ENCODE measurements at regions not wholly inside any gene's neighbourhood (a gene's known extent, or its start where the extent isn't known, plus 50 kb on each side); places are given as distances from the start of the nearest gene placed in this dataset.

DNA sequence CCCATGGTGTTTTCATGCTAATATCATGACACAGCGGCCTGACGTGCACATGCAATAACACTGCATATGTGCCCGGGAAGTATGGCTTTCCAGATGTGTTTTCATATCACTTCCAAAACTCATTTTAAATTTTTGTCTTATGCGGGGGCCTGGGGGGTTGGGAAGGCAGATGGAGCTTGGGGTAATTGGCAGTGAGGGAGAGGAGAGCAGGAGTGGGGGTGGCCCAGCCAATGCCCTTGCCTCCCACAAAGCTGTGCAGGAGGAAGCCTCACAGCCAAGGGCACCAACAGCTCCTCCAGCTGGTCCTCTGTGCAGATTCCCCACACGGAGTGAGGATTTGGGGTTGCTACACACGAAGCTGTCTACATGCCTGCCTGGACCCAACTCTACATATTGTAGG, 805.2 kb downstream of the GALR1 start:
- no peak for DNase-seq
- intact Hi-C loops (cut with DNase I): no loop called here
- Histone ChIP-seq H3K36me3 (no peaks in the 10 kb centered on the region), H3K27me3 (no peaks in the 10 kb centered on the region), H3K4me3 (no peak overlapping the region), H3K9me3 (peaks cover 0 to 1% (median 0%) of the 10 kb centered on the region in 4 donors), H3K4me1 (no peaks in the 10 kb centered on the region), H3K27ac (no peak overlapping the region)
- TF ChIP-seq EP300 (IDR thresholded peaks at IDR 0.05) (no peak), POLR2A (IDR thresholded peaks at IDR 0.05) (no peak)
- 86 to 87% methylated on average over 6 of the region's 6 CpGs for WGBS, 2 donors

DNA sequence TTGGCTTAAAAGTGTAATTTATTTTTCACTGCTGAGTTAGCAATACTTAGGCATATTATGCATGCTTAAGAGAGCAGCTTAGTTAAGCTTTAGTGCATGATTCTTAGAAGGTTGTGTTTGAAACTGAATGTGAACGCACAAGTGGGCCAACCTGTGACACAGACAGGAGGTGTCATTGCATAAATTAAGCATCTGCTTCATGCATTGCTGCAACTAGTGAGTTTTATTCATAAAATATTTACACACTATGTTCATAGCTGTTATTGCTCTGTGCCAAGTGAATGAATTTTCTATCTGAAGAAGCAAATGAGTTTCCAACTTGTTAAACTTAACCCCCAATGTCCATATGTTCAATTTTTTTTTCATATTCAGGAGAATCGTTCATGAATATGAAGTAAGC, 806.4 kb downstream of the GALR1 start:
- no peak for TF ChIP-seq EP300 (IDR thresholded peaks at IDR 0.05)
- TF ChIP-seq POLR2A (IDR thresholded peaks at IDR 0.05): no peak
- TF ChIP-seq CTCF (IDR thresholded peaks at IDR 0.05): no peak
- TF ChIP-seq POLR2AphosphoS5 (IDR thresholded peaks at IDR 0.05): no peak
- no peaks in the 10 kb centered on the region for H3K27me3 ChIP-seq
- no peaks in the 10 kb centered on the region for H3K36me3 ChIP-seq
- H3K4me3 ChIP-seq: no peak overlapping the region
- H3K4me1 ChIP-seq: no peaks in the 10 kb centered on the region
- peaks cover 0 to 4% (median 0%) of the 10 kb centered on the region in 4 donors for H3K9me3 ChIP-seq
- no peak overlapping the region for H3K27ac ChIP-seq
- intact Hi-C loops (cut with DNase I): no loop called here
- 84 to 87% methylated on average over 2 of the region's 2 CpGs for WGBS, 2 donors
- no peak for DNase-seq

DNA sequence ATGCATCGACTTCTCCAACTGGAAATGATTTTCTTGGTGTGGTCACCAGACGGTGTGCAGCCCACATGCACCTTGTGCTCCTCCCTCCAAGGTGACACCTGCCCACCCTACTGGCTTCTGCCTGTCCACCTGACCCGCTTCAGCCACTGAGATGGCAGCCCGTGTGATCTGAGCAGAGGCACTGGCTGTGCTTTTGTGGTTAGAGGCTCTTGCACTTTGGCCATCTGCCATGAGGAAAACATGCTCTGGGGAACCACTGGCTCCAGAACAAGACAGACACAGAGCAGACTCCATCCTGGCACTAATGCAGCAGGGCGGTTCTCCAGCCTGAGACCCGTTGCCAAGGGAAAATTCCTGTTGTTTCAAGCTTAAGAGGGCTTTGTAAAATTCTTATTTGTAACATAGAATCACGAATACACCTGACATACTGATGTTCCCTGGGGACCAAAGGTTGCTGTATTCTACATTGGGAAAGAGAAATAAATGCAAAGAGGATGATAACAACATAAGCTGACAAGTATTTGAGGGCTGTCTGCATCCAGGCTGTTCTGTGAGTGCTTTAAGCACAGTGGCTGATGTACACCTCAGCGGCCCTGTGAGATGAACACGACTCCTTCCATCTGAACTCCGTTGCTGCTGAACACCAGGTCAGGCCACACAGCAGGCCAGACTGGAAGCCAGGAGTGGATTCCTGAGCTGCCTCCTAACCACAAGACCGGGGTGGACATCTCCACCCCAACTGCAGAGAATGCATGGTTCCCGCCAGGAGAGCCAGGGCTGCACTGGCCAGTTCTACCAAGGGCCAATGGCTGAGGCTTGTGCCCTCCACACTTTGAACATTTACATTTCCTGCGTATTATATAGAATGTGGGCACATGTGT, 820.4 kb downstream of the GALR1 start:
- peak; percentile 85 for DNase-seq
- WGBS, 2 donors: 66 to 75% methylated on average over 13 of the region's 13 CpGs
- Histone ChIP-seq H3K27ac (peak overlapping the region in 3 of 4 donors; percentile 52 to 71 (median 62)), H3K9me3 (peaks cover 0 to 5% (median 0%) of the 10 kb centered on the region in 4 donors), H3K36me3 (no peaks in the 10 kb centered on the region), H3K4me3 (no peak overlapping the region), H3K27me3 (no peaks in the 10 kb centered on the region), H3K4me1 (peaks cover 0 to 36% (median 19%) of the 10 kb centered on the region in 4 donors)
- intact Hi-C loops (cut with DNase I): no loop called here
- TF ChIP-seq POLR2A (IDR thresholded peaks at IDR 0.05): no peak
- no peak for TF ChIP-seq EP300 (IDR thresholded peaks at IDR 0.05)
- peak in 3 of 4 donors; percentile 74 to 80 (median 75) for TF ChIP-seq POLR2AphosphoS5 (IDR thresholded peaks at IDR 0.05)

DNA sequence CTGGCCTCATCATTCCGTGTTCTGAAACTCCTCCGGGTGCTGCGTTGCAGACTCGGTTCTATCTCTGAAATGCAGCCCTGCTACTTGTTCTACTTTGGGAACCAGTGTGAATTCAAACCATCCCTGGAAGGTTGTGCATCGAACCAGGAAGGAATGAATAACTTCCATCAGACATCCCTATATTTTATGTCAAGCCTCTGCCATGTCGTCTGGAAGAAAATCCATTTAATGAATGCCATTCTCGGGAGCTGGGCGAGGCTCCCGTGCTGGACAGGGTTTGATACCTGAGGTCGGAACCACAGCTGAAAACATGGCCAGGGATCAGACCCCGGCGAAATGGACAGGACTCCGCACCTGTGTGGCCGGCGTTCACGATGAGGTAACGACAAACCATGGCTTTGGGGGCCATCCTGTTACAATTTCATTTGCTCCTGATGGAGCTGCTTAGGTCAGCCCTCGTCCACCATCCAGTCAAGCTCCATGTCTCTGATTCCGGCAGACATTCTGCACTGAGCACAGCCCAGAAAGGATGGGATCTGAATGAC, 821.6 kb downstream of the GALR1 start:
- no peak for DNase-seq

DNA sequence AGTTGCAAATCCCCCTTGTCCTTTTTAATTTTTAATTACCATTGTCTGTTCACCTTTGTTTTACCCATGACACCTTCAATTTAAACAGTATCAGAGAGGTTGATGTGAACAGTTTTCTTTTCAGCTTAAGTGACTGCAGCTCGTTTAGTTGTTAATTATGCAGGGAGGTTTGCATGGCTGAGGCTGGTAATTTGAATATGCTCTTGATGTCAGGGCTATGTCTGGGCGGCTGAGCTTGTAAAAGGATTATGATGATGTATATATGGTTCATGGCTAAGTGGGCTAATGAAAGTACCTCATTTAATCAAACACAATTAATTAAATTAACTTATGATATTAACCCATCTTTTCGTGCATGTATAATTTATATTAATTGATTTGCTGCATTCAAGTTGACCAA, 822.1 kb downstream of the GALR1 start:
- no peaks in the 10 kb centered on the region for H3K27me3 ChIP-seq
- no peak overlapping the region for H3K27ac ChIP-seq
- H3K36me3 ChIP-seq: no peaks in the 10 kb centered on the region
- WGBS, 2 donors: 80 to 87% methylated on average over 3 of the region's 3 CpGs
- no peak overlapping the region for H3K4me3 ChIP-seq
- no peak for DNase-seq
- intact Hi-C loops (cut with DNase I): no loop called here
- H3K9me3 ChIP-seq: peaks cover 0 to 4% (median 0%) of the 10 kb centered on the region in 4 donors
- H3K4me1 ChIP-seq: peaks cover 0 to 36% (median 19%) of the 10 kb centered on the region in 4 donors
- no peak for TF ChIP-seq CTCF (IDR thresholded peaks at IDR 0.05)
- TF ChIP-seq POLR2AphosphoS5 (IDR thresholded peaks at IDR 0.05): no peak
- no peak for TF ChIP-seq EP300 (IDR thresholded peaks at IDR 0.05)
- TF ChIP-seq POLR2A (IDR thresholded peaks at IDR 0.05): no peak

More for the DNA sequence above, 821.6 kb downstream of the GALR1 start:
- Histone ChIP-seq H3K9me3 (peaks cover 0 to 5% (median 0%) of the 10 kb centered on the region in 4 donors), H3K27ac (peak overlapping the region in 1 of 4 donors; percentile 71), H3K4me1 (peaks cover 0 to 36% (median 19%) of the 10 kb centered on the region in 4 donors), H3K4me3 (no peak overlapping the region), H3K36me3 (no peaks in the 10 kb centered on the region), H3K27me3 (no peaks in the 10 kb centered on the region)
- TF ChIP-seq POLR2AphosphoS5 (IDR thresholded peaks at IDR 0.05): no peak
- no peak for TF ChIP-seq POLR2A (IDR thresholded peaks at IDR 0.05)
- no peak for TF ChIP-seq CTCF (IDR thresholded peaks at IDR 0.05)
- no peak for TF ChIP-seq EP300 (IDR thresholded peaks at IDR 0.05)
- intact Hi-C loops (cut with DNase I): no loop called here
- whole genome bisulfite sequencing, 2 donors: 84 to 87% methylated on average over 19 of the region's 19 CpGs

All from sigmoid colon (tissue), 6 donors.